ENCODE measurements at regions not wholly inside any gene's neighbourhood (a gene's known extent, or its start where the extent isn't known, plus 50 kb on each side); places are given as distances from the start of the nearest gene placed in this dataset.

DNA sequence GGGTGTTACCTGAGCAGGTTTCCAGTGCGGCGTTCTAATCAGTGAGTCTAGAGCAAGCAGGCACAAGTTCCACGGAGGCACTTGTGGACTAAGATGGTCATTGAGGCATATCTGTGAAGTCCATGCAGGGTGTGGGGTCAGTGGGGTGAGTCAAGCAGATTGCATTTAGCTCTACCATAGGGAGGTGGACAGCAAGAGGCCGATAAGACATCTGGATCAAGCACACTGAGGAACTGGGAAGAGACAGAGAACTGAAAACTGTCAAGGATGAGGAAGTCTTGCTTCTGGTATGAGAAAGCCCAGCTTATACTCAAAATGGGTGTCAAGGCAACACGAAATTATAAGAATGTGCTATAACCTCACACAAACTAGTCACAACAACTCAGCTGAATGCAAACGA is 61.2 kb upstream of the SLC39A10 start:
- Mint-ChIP-seq H3K4me1 (ENCODE audit: insufficient read depth, unreplicated experiment) (peaks cover under 1% of the 10 kb centered on the region), H3K27me3 (ENCODE audit: insufficient read depth, unreplicated experiment) (no peaks in the 10 kb centered on the region), H3K36me3 (ENCODE audit: insufficient read depth, unreplicated experiment) (no peaks in the 10 kb centered on the region), H3K4me3 (ENCODE audit: unreplicated experiment) (no peak overlapping the region), H3K9me3 (ENCODE audit: unreplicated experiment) (no peaks in the 10 kb centered on the region), H3K27ac (ENCODE audit: low read depth, unreplicated experiment) (no peak overlapping the region)
- TF ChIP-seq, protein P1, sequence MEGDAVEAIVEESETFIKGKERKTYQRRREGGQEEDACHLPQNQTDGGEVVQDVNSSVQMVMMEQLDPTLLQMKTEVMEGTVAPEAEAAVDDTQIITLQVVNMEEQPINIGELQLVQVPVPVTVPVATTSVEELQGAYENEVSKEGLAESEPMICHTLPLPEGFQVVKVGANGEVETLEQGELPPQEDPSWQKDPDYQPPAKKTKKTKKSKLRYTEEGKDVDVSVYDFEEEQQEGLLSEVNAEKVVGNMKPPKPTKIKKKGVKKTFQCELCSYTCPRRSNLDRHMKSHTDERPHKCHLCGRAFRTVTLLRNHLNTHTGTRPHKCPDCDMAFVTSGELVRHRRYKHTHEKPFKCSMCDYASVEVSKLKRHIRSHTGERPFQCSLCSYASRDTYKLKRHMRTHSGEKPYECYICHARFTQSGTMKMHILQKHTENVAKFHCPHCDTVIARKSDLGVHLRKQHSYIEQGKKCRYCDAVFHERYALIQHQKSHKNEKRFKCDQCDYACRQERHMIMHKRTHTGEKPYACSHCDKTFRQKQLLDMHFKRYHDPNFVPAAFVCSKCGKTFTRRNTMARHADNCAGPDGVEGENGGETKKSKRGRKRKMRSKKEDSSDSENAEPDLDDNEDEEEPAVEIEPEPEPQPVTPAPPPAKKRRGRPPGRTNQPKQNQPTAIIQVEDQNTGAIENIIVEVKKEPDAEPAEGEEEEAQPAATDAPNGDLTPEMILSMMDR (IDR thresholded peaks at IDR 0.05; ENCODE audit: unreplicated experiment) = no peak
- intact Hi-C loops (cut with micrococcal nuclease) = no loop called here
- ChIA-PET POLR2A (no interaction called here), CTCF (no interaction called here)
- BruUV-seq (replicated peaks) = no TSS peak
- no peak for DNase-seq (ENCODE audit: unreplicated experiment)

DNA sequence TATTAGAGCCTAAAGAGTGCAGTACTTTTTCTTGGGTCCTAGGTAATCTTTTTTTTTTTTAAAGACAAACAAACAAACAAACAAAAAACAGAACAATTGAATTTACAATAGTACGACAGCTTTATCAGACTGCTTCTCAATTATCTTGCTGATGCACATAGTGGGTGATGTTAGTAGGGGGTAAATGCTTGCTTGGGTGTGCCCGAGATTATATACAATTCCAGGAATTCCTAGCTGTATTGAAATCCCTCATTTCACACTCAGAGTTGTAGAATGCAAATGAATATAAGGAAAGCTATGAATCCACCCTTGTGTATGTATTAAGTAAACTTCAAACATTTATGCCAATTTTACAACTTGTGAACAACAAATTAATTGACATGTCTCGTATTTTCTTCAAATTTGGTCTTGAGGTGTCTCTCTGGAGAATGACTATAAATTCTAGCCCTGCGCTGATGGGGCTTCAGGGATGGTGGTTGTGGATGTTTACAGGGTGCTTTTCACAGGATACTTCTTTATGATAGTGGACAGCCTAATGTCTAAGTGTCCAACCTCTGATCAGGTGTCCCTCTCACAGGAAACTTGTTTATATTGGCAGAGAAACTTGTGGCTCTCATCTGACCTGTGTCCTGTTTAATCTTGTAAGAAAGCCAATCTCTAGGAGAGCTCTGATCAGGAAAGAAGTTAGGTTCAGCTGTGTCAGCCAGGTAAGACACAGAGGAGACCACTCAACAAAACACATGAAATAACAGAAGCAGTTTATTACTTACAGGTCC is 61.9 kb upstream of the SLC39A10 start:
- Mint-ChIP-seq H3K27ac (ENCODE audit: low read depth, unreplicated experiment) (no peak overlapping the region), H3K36me3 (ENCODE audit: insufficient read depth, unreplicated experiment) (no peaks in the 10 kb centered on the region), H3K9me3 (ENCODE audit: unreplicated experiment) (no peaks in the 10 kb centered on the region), H3K4me1 (ENCODE audit: insufficient read depth, unreplicated experiment) (peaks cover 6% of the 10 kb centered on the region), H3K27me3 (ENCODE audit: insufficient read depth, unreplicated experiment) (no peaks in the 10 kb centered on the region), H3K4me3 (ENCODE audit: unreplicated experiment) (no peak overlapping the region)
- CTCF ChIA-PET = no interaction called here
- TF ChIP-seq, protein P1 (IDR thresholded peaks at IDR 0.05; ENCODE audit: unreplicated experiment) = no peak
- intact Hi-C loops (cut with micrococcal nuclease) = no loop called here
- POLR2A ChIA-PET = interaction anchor here (0.7 to 1.2 kb wide), 2 partner anchors 62 to 71 kb away, joined by 5 read pairs; partner anchors contain the start of gene SLC39A10
- BruUV-seq (replicated peaks) = no TSS peak
- DNase-seq (ENCODE audit: unreplicated experiment) = no peak

DNA sequence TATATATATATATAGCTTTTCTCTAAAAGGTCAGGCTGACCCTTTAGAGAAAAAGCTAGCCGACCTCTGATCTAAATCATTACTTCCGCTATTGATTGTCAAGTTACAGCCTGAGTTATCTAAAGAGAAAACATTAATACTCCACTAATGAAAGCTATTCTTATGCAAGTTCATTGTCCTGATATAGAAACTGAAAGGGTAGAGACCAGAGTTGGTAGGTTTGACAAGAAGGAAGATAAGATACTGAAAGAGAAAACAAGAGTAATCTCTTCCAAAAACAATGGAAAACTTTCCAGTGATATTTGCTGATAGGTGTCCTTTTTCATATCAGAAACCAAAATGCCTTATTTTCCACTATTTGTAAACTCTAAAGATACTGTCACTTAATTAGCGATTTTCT is 62.8 kb upstream of the SLC39A10 start:
- POLR2A ChIA-PET = interaction anchor here (1.2 kb wide), 1 partner anchor 62 kb away, joined by 5 read pairs; the partner anchor contains the start of gene SLC39A10
- Mint-ChIP-seq H3K4me3 (ENCODE audit: unreplicated experiment) (no peak overlapping the region), H3K27me3 (ENCODE audit: insufficient read depth, unreplicated experiment) (no peaks in the 10 kb centered on the region), H3K4me1 (ENCODE audit: insufficient read depth, unreplicated experiment) (peaks cover 6% of the 10 kb centered on the region), H3K27ac (ENCODE audit: low read depth, unreplicated experiment) (no peak overlapping the region), H3K9me3 (ENCODE audit: unreplicated experiment) (no peaks in the 10 kb centered on the region), H3K36me3 (ENCODE audit: insufficient read depth, unreplicated experiment) (no peaks in the 10 kb centered on the region)
- TF ChIP-seq, protein P1 (IDR thresholded peaks at IDR 0.05; ENCODE audit: unreplicated experiment) = no peak
- intact Hi-C loops (cut with micrococcal nuclease) = no loop called here
- no peak for DNase-seq (ENCODE audit: unreplicated experiment)
- CTCF ChIA-PET = no interaction called here
- no TSS peak for BruUV-seq (replicated peaks)

DNA sequence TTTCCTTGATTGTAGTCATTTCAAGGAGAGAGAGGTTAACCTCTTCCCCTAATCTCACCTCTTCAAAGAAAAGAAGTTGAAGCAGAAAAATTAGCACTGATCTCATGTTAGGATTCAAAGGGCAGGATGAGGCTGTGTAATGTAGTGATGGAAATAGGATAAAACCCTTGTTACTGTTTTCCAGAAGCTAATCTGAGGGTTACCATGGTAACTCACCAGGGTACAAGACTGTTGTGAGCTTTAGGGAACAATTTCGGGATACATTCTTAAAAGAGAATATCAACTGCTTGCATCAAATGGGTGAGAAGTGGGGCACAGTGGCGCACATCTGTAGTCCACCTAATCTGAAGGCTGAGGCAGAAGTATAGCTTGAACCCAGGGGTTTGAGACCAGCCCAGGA is 64.9 kb upstream of the SLC39A10 start:
- CTCF ChIA-PET = interaction anchor here (0.6 to 1.6 kb wide), 6 partner anchors 9 to 182 kb away, joined by 3 to 5 read pairs (median 3); no protein-coding TSS in a partner anchor
- TF ChIP-seq, protein P1 (IDR thresholded peaks at IDR 0.05; ENCODE audit: unreplicated experiment) = no peak
- Mint-ChIP-seq H3K27me3 (ENCODE audit: insufficient read depth, unreplicated experiment) (no peaks in the 10 kb centered on the region), H3K36me3 (ENCODE audit: insufficient read depth, unreplicated experiment) (no peaks in the 10 kb centered on the region), H3K27ac (ENCODE audit: low read depth, unreplicated experiment) (no peak overlapping the region), H3K4me1 (ENCODE audit: insufficient read depth, unreplicated experiment) (peaks cover 6% of the 10 kb centered on the region), H3K9me3 (ENCODE audit: unreplicated experiment) (no peaks in the 10 kb centered on the region), H3K4me3 (ENCODE audit: unreplicated experiment) (no peak overlapping the region)
- no peak for DNase-seq (ENCODE audit: unreplicated experiment)
- intact Hi-C loops (cut with micrococcal nuclease) = no loop called here
- no TSS peak for BruUV-seq (replicated peaks)
- POLR2A ChIA-PET = interaction anchor here (0.7 to 1.6 kb wide), 3 partner anchors 9 to 65 kb away, joined by 3 to 4 read pairs (median 4); partner anchors contain the start of gene SLC39A10
